Activated naive CD4-positive, alpha-beta T cell treated with anti-CD3 and anti-CD28 coated beads, Interleukin-2, amount 10 ng/mL, durations not matched to agents 7 days and 5 days (primary cell): ENCODE measurements at regions not wholly inside any gene's neighbourhood (a gene's known extent, or its start where the extent isn't known, plus 50 kb on each side); places are given as distances from the start of the nearest gene placed in this dataset.
A peak's percentile ranks its signal among the peaks of the same experiment; 100 is the strongest.
"Not testable (repeated sequence)": the region's sequence is repeated elsewhere in the genome, so short reads cannot be mapped to it uniquely, and the experiment has no call there.

Experiments
- CTCF ChIA-PET: fragments of 350-600 bp; sonication (Branson Sonifier 250); formaldehyde crosslinking; loops from one replicate; lab custom pipeline; 2021; ENCODE audit warnings: antibody characterized with exemption; lab: Charles Lee
- DNase-seq: peaks from one replicate; pipeline ENCODE4 v3.0.0-alpha.2; 2020
- H3K27ac Mint-ChIP-seq: one replicate; pipeline ENCODE4 v1.8.0; 2021; ENCODE audit warnings: mild to moderate bottlenecking, moderate library complexity, mixed read lengths
- H3K27me3 Mint-ChIP-seq: one replicate; pipeline ENCODE4 v1.8.0; 2021; ENCODE audit warnings: mild to moderate bottlenecking, mixed read lengths
- H3K36me3 Mint-ChIP-seq: one replicate; pipeline ENCODE4 v1.8.0; 2021; ENCODE audit warnings: mixed read lengths
- H3K4me1 Mint-ChIP-seq: one replicate; pipeline ENCODE4 v1.8.0; 2021; ENCODE audit warnings: mixed read lengths
- H3K4me3 Mint-ChIP-seq: one replicate; pipeline ENCODE4 v1.8.0; 2021; ENCODE audit warnings: mild to moderate bottlenecking, moderate library complexity, mixed read lengths
- H3K9me3 Mint-ChIP-seq: one replicate; pipeline ENCODE4 v1.8.0; 2021; ENCODE audit warnings: mixed read lengths

DNA sequence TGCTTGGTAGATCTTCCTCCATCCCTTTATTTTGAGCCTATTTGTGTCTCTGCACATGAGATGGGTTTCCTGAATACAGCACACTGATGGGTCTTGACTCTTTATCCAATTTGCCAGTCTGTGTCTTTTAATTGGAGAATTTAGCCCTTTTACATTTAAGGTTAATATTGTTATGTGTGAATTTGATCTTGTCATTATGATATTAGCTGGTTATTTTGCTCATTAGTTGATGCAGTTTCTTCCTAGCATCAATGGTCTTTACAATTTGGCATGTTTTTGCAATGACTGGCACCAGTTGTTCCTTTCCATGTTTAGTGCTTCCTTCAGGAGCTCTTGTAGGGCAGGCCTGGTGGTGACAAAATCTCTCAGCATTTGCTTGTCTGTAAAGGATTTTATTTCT is 72.4 kb downstream of the HNRNPD start:
- H3K4me3 Mint-ChIP-seq, H3K4me1 Mint-ChIP-seq, CTCF ChIA-PET, DNase-seq, H3K9me3 Mint-ChIP-seq, H3K27ac Mint-ChIP-seq, H3K36me3 Mint-ChIP-seq: not testable (repeated sequence)
- peaks cover 20% of the 10 kb centered on the region for H3K27me3 Mint-ChIP-seq

DNA sequence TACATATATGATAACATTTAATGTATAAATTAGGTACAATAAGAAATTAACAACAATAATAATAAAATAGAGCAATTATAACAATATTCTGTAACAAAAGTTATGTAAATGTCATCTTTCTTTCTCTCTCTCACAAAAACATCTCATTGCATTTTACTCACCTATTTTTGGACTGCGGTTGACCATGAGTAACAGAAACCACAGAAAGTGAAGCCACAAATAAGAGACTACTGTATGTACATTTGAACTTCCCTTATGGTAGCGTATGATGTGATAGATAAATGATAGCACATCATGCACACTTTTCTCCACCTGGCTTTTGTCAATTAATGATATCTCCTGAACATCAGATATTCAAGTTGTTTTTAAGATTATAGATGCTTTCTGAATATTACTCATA is 80.5 kb downstream of the HNRNPD start:
- no peak overlapping the region for H3K4me3 Mint-ChIP-seq
- DNase-seq = peak; percentile 35
- no peaks in the 10 kb centered on the region for H3K9me3 Mint-ChIP-seq
- CTCF ChIA-PET = no interaction called here
- H3K27ac Mint-ChIP-seq = no peak overlapping the region
- H3K27me3 Mint-ChIP-seq = peaks cover 13% of the 10 kb centered on the region
- H3K36me3 Mint-ChIP-seq = no peaks in the 10 kb centered on the region
- peaks cover 10% of the 10 kb centered on the region for H3K4me1 Mint-ChIP-seq

DNA sequence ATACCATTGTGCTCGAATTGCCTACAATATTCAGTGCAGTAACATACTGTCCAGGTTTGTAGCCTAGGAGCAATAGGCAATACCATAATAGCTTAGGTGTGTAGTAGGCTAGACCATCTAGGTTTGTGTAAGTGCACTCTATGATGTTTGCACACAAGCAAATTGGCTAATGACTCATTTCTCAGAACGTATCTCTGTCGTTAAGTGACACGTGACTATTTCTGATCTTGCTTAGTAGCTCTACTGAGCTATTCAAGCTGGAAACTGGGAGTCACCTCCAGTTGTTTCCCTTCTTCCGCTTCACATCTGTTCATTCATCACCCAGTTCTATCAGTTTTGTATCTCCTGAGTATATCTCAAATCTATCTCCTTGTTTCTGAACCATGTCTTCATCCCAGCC is 86.1 kb downstream of the HNRNPD start:
- H3K36me3 Mint-ChIP-seq = no peaks in the 10 kb centered on the region
- H3K27me3 Mint-ChIP-seq = peaks cover 33% of the 10 kb centered on the region
- peaks cover 15% of the 10 kb centered on the region for H3K4me1 Mint-ChIP-seq
- DNase-seq = no peak
- no peak overlapping the region for H3K27ac Mint-ChIP-seq
- CTCF ChIA-PET = interaction anchor here (1.0 kb wide), 1 partner anchor 19 kb away, joined by 3 read pairs; no protein-coding TSS in a partner anchor
- H3K4me3 Mint-ChIP-seq = no peak overlapping the region
- H3K9me3 Mint-ChIP-seq = no peaks in the 10 kb centered on the region

DNA sequence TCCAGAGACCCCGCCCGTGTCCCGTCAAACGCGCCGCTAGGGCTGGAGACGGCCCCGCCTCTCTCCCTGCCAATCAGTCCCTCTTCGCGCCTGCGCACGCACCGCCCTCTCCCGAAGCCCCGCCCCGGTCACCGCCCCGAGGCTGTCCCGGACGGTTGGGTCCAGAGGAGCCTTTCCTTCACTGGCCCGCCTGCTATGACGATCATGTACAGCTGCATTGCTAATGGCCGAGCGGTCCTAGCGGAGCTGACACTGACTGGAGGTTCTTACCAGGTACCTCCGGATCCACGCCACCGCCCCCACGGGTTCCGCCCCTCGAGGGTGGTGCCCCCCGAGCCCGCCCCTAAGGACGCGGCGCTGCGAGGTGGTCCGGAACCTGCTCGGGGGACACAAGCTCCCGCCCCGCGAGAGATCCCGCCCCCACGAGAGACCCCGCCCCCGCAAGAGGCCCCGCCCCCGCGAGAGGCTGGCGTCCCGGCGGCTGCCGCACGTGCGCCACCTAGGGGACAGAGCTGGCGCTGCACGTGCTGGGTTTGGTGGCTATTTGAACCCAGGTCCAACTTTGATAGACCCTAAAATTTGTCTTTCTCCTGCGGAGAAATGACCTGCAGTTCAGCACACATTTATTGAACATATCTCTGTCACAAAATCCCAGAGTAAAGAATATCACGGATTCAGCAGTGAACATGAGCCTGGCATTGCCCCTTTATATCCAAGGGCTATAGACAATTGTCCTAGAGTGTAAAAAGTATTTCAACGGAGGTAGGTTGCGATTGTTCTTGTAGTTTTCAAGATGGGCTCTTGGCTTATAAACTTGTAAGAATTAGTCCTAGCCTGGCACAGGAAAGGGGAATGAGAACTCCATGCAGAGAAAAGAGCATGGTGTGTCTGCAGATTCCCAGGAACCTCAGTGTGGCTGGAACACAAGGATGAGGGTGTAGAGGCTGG is 88.7 kb downstream of the HNRNPD start:
- Mint-ChIP-seq H3K4me3 (peak overlapping the region; percentile 70), H3K27ac (peak overlapping the region; percentile 81), H3K27me3 (peaks cover 41% of the 10 kb centered on the region), H3K36me3 (no peaks in the 10 kb centered on the region), H3K4me1 (peaks cover 15% of the 10 kb centered on the region), H3K9me3 (no peaks in the 10 kb centered on the region)
- peak; percentile 99 for DNase-seq
- CTCF ChIA-PET = interaction anchor here (0.6 to 3.4 kb wide), 6 partner anchors 8 to 740 kb away, joined by 3 to 15 read pairs (median 4); no protein-coding TSS in a partner anchor

DNA sequence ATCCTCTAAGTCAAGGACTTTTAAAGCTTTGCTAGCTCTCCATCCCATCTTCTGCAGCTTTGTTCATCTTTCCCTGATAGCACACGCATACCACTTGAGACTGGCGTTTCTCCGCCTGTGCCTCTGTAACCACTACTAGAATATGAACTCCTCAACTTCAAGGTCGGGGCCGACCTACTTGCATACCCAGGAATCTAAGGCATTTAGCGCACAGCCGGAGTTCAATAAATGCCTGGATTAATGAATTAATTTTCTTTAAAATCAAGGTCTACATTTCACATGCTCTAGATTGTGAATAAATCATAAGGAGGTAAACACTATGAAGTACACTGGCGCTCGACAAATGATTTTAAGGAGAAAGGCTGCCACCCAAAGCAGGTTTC is 89.3 kb downstream of the HNRNPD start:
- DNase-seq = no peak
- Mint-ChIP-seq H3K9me3 (peaks cover 2% of the 10 kb centered on the region), H3K4me3 (peak overlapping the region; percentile 70), H3K27ac (peak overlapping the region; percentile 81), H3K4me1 (peaks cover 15% of the 10 kb centered on the region), H3K27me3 (peaks cover 41% of the 10 kb centered on the region), H3K36me3 (no peaks in the 10 kb centered on the region)
- CTCF ChIA-PET = interaction anchor here (0.6 to 3.4 kb wide), 6 partner anchors 8 to 739 kb away, joined by 3 to 15 read pairs (median 4); no protein-coding TSS in a partner anchor

DNA sequence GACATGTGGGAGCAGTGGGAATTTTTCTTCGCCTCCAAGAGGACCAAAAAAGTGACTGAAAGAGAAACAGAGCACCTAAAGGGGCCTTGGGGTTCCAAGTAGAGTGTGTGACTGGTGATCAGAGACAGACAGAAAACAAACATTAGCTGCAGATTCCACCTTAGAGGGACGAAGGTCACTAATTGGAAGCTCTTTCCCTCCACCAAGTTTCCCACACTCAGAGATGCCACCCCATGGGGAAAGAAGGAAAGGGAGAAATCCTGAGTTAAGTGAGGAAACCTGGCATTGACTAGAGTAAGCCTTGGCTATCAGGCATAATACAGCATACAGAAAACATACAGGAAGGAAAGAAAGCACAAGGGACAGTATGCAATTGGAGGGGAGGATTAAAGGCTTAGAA is 90.9 kb downstream of the HNRNPD start:
- CTCF ChIA-PET = interaction anchor here (1.0 to 3.4 kb wide), 4 partner anchors 14 to 81 kb away, joined by 3 to 15 read pairs (median 4); no protein-coding TSS in a partner anchor
- no peak for DNase-seq
- no peaks in the 10 kb centered on the region for H3K36me3 Mint-ChIP-seq
- peaks cover 45% of the 10 kb centered on the region for H3K27me3 Mint-ChIP-seq
- peaks cover 15% of the 10 kb centered on the region for H3K4me1 Mint-ChIP-seq
- H3K9me3 Mint-ChIP-seq = peaks cover 3% of the 10 kb centered on the region
- no peak overlapping the region for H3K27ac Mint-ChIP-seq
- peak overlapping the region; percentile 16 for H3K4me3 Mint-ChIP-seq

DNA sequence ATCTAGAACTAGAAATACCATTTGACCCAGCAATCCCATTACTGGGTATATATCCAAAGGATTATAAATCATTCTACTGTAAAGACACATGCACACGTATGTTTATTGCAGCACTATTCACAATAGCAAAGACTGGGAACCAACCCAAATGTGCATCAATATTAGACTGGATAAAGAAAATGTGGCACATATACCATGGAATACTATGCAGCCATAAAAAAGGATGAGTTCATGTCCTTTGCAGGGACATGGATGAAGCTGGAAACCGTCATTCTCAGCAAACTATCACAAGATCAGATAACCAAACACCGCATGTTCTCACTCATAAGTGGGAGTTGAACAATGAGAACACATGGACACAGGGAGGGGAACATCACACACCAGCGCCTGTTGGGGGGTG is 94.2 kb downstream of the HNRNPD start:
- H3K4me3 Mint-ChIP-seq, H3K9me3 Mint-ChIP-seq: not testable (repeated sequence)
- H3K27me3 Mint-ChIP-seq = peaks cover 60% of the 10 kb centered on the region

DNA sequence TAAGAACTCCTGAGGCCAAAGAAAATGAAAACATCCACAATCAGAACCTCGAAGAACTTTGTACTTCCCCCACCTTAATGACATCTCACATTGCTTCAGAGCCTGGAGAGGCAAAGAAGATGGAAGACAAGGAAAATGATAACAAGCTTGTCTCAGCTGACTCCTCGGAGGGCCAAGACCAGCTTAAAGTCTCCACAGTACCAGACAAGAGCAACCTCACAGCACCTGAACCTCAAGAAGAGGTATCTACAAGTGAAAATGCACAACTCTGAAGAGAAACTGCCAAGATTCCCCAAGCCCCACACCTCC is 97.5 kb downstream of the HNRNPD start:
- H3K9me3 Mint-ChIP-seq = peaks cover 3% of the 10 kb centered on the region
- no peak overlapping the region for H3K4me3 Mint-ChIP-seq
- CTCF ChIA-PET = interaction anchor here (1.1 kb wide), 1 partner anchor 9 kb away, joined by 7 read pairs; no protein-coding TSS in a partner anchor
- no peaks in the 10 kb centered on the region for H3K36me3 Mint-ChIP-seq
- H3K27ac Mint-ChIP-seq = no peak overlapping the region
- DNase-seq = no peak
- no peaks in the 10 kb centered on the region for H3K4me1 Mint-ChIP-seq
- peaks cover 34% of the 10 kb centered on the region for H3K27me3 Mint-ChIP-seq

More for the DNA sequence above, 94.2 kb downstream of the HNRNPD start:
- H3K36me3 Mint-ChIP-seq, CTCF ChIA-PET, H3K4me1 Mint-ChIP-seq, DNase-seq, H3K27ac Mint-ChIP-seq: not testable (repeated sequence)

DNA sequence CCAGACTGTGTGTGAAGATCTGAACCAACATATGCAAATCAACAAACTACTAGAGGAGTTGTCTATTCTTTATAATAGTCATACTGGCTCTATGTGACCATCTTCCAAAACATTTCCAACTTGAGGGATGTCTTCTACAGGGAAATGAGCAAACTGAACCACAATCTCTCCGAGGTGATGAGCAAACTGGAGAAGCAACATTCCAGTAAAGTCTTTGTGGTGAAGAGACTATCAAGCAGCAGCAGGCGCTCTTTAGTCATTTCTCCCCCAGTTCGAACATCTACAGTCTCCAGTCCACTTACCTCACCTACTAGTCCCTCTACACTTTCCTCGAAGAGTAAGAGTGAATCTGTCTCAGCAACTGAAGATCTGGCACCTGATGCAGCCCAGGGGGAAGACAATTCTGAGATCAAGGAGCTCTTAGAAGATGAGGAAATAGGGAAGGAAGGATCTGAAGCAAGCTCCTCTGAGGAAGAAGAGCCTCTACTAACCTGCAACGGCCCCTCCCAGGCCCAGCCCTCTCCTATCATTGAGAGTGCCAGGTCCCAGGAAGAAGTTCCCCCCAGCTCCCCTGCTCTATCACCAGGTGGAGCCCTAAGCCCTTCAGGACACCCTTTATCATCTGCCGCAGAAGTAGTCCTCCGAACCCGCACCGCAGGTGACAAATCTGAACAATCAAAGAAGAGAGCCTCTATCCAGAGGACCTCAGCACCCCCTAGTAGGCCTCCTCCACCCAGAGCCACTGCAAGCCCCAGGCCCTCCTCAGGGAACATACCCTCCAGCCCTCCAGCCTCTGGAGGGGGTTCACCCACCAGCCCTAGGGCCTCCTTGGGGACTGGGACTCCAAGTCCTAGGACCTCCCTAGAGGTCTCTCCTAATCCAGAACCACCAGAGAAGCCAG is 98.1 kb downstream of the HNRNPD start:
- no peaks in the 10 kb centered on the region for H3K4me1 Mint-ChIP-seq
- CTCF ChIA-PET = interaction anchor here (1.1 kb wide), 1 partner anchor 10 kb away, joined by 7 read pairs; no protein-coding TSS in a partner anchor
- H3K4me3 Mint-ChIP-seq = no peak overlapping the region
- H3K9me3 Mint-ChIP-seq = peaks cover 3% of the 10 kb centered on the region
- H3K27ac Mint-ChIP-seq = no peak overlapping the region
- H3K36me3 Mint-ChIP-seq = no peaks in the 10 kb centered on the region
- H3K27me3 Mint-ChIP-seq = peaks cover 31% of the 10 kb centered on the region
- DNase-seq = peak; percentile 27

DNA sequence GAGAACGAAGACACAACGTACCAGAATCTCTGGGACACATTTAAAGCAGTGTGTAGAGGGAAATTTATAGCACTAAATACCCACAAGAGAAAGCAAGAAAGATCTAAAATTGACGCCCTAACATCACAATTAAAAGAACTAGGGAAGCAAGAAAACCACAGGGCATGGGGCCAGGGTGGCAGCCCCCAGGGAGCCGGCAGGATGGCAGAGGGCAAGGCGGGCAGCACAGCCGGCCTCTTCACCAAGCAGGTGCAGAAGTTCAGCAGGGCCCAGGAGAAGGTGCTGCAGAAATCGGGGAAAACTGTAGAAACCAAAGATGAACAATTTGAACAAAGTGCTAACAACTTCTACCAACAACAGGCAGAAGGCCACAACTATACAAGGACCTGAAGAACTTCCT is 99.1 kb downstream of the HNRNPD start:
- CTCF ChIA-PET, H3K9me3 Mint-ChIP-seq, DNase-seq, H3K4me3 Mint-ChIP-seq, H3K36me3 Mint-ChIP-seq, H3K27ac Mint-ChIP-seq, H3K4me1 Mint-ChIP-seq: not testable (repeated sequence)
- peaks cover 28% of the 10 kb centered on the region for H3K27me3 Mint-ChIP-seq

DNA sequence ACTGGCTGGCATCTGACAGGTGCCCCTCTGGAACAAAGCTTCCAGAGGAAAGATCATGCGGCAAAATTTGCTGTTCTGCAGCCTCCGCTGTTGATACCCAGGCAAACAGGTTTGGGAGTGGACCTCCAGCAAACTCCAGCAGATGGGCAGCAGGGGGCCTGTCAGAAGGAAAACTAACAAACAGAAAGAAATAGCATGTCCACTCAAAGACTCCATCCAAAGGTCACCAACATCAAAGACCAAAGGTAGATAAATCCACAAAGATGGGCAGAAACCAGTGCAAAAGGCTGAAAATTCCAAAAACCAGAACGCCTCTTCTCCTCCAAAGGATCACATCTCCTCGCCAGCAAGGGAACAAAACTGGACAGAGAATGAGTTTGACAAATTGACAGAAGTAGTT is 101.3 kb downstream of the HNRNPD start:
- not testable (repeated sequence) for H3K36me3 Mint-ChIP-seq, H3K4me3 Mint-ChIP-seq, H3K27ac Mint-ChIP-seq, DNase-seq, H3K9me3 Mint-ChIP-seq
- CTCF ChIA-PET = interaction anchor here (0.7 kb wide), 1 partner anchor 354 kb away, joined by 3 read pairs; no protein-coding TSS in a partner anchor
- peaks cover 12% of the 10 kb centered on the region for H3K4me1 Mint-ChIP-seq
- peaks cover 24% of the 10 kb centered on the region for H3K27me3 Mint-ChIP-seq

DNA sequence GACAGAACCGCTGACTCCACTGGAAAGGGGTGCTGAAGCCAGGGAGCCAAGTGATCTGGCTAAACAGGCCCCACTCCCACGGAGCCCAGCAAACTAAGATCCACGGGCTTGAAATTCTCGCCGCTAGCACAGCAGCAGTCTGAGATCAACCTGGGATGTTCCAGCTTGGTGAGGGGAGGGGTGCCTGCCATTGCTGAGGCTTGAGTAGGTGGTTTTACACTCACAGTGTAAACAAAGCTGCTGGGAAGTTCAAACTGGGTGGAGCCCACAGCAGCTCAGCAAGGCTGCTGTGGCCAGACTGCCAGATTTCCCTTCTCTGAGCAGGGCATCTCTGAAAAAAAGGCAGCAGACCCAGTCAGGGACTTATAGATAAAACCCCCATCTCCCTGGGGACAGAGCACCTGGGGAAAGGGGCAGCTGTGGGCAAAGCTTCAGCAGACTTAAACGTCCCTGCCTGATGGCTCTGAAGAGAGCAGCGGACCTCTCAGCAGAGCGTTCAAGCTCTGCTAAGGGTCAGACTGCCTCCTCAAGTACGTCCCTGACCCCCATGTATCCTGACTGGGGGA is 101.8 kb downstream of the HNRNPD start:
- DNase-seq, H3K27ac Mint-ChIP-seq, H3K36me3 Mint-ChIP-seq, CTCF ChIA-PET, H3K4me3 Mint-ChIP-seq, H3K9me3 Mint-ChIP-seq: not testable (repeated sequence)
- H3K4me1 Mint-ChIP-seq = peaks cover 13% of the 10 kb centered on the region
- H3K27me3 Mint-ChIP-seq = peaks cover 21% of the 10 kb centered on the region

DNA sequence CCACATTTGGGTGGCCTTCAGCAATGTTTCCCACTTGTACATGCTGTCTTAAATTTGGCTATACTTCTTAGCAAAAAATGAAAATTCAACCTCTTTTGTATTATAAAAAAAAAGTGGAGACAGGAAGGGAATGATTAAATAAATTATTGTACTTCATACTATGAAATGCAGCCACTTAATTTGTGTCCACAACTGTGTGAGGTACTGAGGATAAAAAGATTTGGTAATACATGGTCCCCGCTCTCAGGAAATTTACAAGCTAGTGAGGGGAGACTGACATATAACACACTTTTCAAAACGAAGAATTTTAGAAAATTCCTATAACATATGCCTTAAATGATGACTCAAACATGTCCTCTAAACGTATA is 105.0 kb downstream of the HNRNPD start:
- no peak overlapping the region for H3K4me3 Mint-ChIP-seq
- no peak for DNase-seq
- H3K27me3 Mint-ChIP-seq = peaks cover 4% of the 10 kb centered on the region
- no peak overlapping the region for H3K27ac Mint-ChIP-seq
- no peaks in the 10 kb centered on the region for H3K9me3 Mint-ChIP-seq
- no peaks in the 10 kb centered on the region for H3K36me3 Mint-ChIP-seq
- CTCF ChIA-PET = interaction anchor here (0.7 to 2.0 kb wide), 26 partner anchors 13 to 869 kb away, joined by 3 to 15 read pairs (median 4); no protein-coding TSS in a partner anchor
- H3K4me1 Mint-ChIP-seq = peaks cover 13% of the 10 kb centered on the region
